Prostate gland (tissue), 2 donors: ENCODE measurements at regions not wholly inside any gene's neighbourhood (a gene's known extent, or its start where the extent isn't known, plus 50 kb on each side); places are given as distances from the start of the nearest gene placed in this dataset.

Experiments
- CTCF ChIP-seq, 4 experiments: fragments of 200-600 bp in 2 of 4; fragments of 450-650 bp in 2 of 4; sonication (generic) in 2 of 4; IDR thresholded peaks; 1 replicate in 3 of 4; 2 replicates in 1 of 4; pipeline ENCODE4 v1.5.1; 2016 to 2019; ENCODE audit warnings: antibody characterized with exemption in 4 of 4, mild to moderate bottlenecking in 2 of 4, moderate library complexity in 2 of 4
- POLR2AphosphoS5 ChIP-seq: sonication (generic); formaldehyde crosslinking; IDR thresholded peaks from one replicate; pipeline ENCODE4 v1.6.1; 2017; ENCODE audit warnings: antibody characterized with exemption

GRCh38 chr15:29516929-29517328 lies 247.3 kb upstream of the NSMCE3 start:
- no peak for TF ChIP-seq CTCF (IDR thresholded peaks at IDR 0.05)
- no peak for TF ChIP-seq POLR2AphosphoS5
